ENCODE measurements at regions not wholly inside any gene's neighbourhood (a gene's known extent, or its start where the extent isn't known, plus 50 kb on each side); places are given as distances from the start of the nearest gene placed in this dataset.

GRCh38 chr1:56190806-56191365, 388.5 kb downstream of the PLPP3 start:
- TF ChIP-seq ZFX (IDR thresholded peaks at IDR 0.05; ENCODE audit: borderline replicate concordance): no peak
- TF ChIP-seq CTCF (IDR thresholded peaks at IDR 0.05): no peak
- H3K27ac ChIP-seq: no peak overlapping the region

- TF ChIP-seq ZFX (IDR thresholded peaks at IDR 0.05; ENCODE audit: borderline replicate concordance) (no peak), CTCF (IDR thresholded peaks at IDR 0.05) (peak; percentile 32)
- no peak overlapping the region for H3K27ac ChIP-seq
These were observed 389.2 kb downstream of the PLPP3 start for GRCh38 chr1:56189946-56190805.

- no peak for TF ChIP-seq ZFX (IDR thresholded peaks at IDR 0.05; ENCODE audit: borderline replicate concordance)
- no peak for TF ChIP-seq CTCF (IDR thresholded peaks at IDR 0.05)
- no peak overlapping the region for H3K27ac ChIP-seq
These were observed 389.9 kb downstream of the PLPP3 start for GRCh38 chr1:56189454-56189853.

- TF ChIP-seq ZFX (IDR thresholded peaks at IDR 0.05; ENCODE audit: borderline replicate concordance) (no peak), CTCF (IDR thresholded peaks at IDR 0.05) (no peak)
- no peak overlapping the region for H3K27ac ChIP-seq
These were observed 390.5 kb downstream of the PLPP3 start for GRCh38 chr1:56188855-56189254.

GRCh38 chr1:56188221-56188620, 391.1 kb downstream of the PLPP3 start:
- TF ChIP-seq ZFX (IDR thresholded peaks at IDR 0.05; ENCODE audit: borderline replicate concordance): no peak
- TF ChIP-seq CTCF (IDR thresholded peaks at IDR 0.05): no peak
- no peak overlapping the region for H3K27ac ChIP-seq

- no peak for TF ChIP-seq CTCF (IDR thresholded peaks at IDR 0.05)
- TF ChIP-seq ZFX (IDR thresholded peaks at IDR 0.05; ENCODE audit: borderline replicate concordance): no peak
- no peak overlapping the region for H3K27ac ChIP-seq
These were observed 392.0 kb downstream of the PLPP3 start for GRCh38 chr1:56187405-56187804.

GRCh38 chr1:56185493-56185892, 393.9 kb downstream of the PLPP3 start:
- no peak overlapping the region for H3K27ac ChIP-seq
- TF ChIP-seq CTCF (IDR thresholded peaks at IDR 0.05): no peak

Data from 22Rv1 (cell line).